H9 (cell line): ENCODE measurements at regions not wholly inside any gene's neighbourhood (a gene's known extent, or its start where the extent isn't known, plus 50 kb on each side); places are given as distances from the start of the nearest gene placed in this dataset.
A peak's percentile ranks its signal among the peaks of the same experiment; 100 is the strongest.

ENCODE experiments used
- DNase-seq: peaks from one replicate; pipeline ENCODE4 v3.0.0-alpha.2; 2017
- H2AFZ ChIP-seq: one replicate; pipeline ENCODE4 v1.6.1; 2013; ENCODE audit warnings: mild to moderate bottlenecking, low read length, control low read depth, moderate library complexity
- H2AK5ac ChIP-seq: 2 replicates; pipeline ENCODE4 v1.6.1; 2013; ENCODE audit warnings: low read length, control low read depth, mixed read lengths; ENCODE audit not compliant: insufficient read length
- H2BK120ac ChIP-seq: one replicate; pipeline ENCODE4 v1.6.1; 2013; ENCODE audit warnings: low read depth, mild to moderate bottlenecking, low read length, control low read depth, inconsistent platforms; ENCODE audit not compliant: poor library complexity, severe bottlenecking
- H2BK12ac ChIP-seq: 2 replicates; pipeline ENCODE4 v1.6.1; 2013; ENCODE audit warnings: low read length, control low read depth, mixed read lengths, low read depth; ENCODE audit not compliant: insufficient read length
- H2BK15ac ChIP-seq: 2 replicates; pipeline ENCODE4 v1.6.1; 2013; ENCODE audit warnings: low read depth, low read length, control low read depth
- H2BK20ac ChIP-seq: one replicate; pipeline ENCODE4 v1.6.1; 2013; ENCODE audit warnings: low read depth, mild to moderate bottlenecking, low read length, control low read depth, inconsistent platforms; ENCODE audit not compliant: poor library complexity, severe bottlenecking
- H2BK5ac ChIP-seq: 2 replicates; pipeline ENCODE4 v1.6.1; 2013; ENCODE audit warnings: low read length, control low read depth, mixed read lengths; ENCODE audit not compliant: insufficient read length
- H3K14ac ChIP-seq: 2 replicates; pipeline ENCODE4 v1.6.1; 2013; ENCODE audit warnings: low read length, control low read depth; ENCODE audit not compliant: insufficient read depth
- H3K18ac ChIP-seq: 2 replicates; pipeline ENCODE4 v1.6.1; 2013; ENCODE audit warnings: low read depth, mild to moderate bottlenecking, mixed read lengths, low read length, control low read depth; ENCODE audit not compliant: insufficient read length
- H3K23ac ChIP-seq: 2 replicates; pipeline ENCODE4 v1.6.1; 2013; ENCODE audit warnings: low read length, control low read depth, mixed read lengths, low read depth; ENCODE audit not compliant: insufficient read length
- H3K23me2 ChIP-seq: 2 replicates; pipeline ENCODE4 v1.6.1; 2013; ENCODE audit warnings: low read depth, mild to moderate bottlenecking, mixed read lengths, low read length, control low read depth; ENCODE audit not compliant: insufficient read length, poor library complexity, severe bottlenecking
- H3K27ac ChIP-seq: 2 replicates; pipeline ENCODE4 v1.5.1; 2013; ENCODE audit warnings: low read length, control low read depth, mixed read lengths, low read depth; ENCODE audit not compliant: insufficient read length
- H3K27me3 ChIP-seq: 2 replicates; pipeline ENCODE4 v1.6.1; 2013; ENCODE audit warnings: low read length, control low read depth, inconsistent platforms; ENCODE audit not compliant: insufficient read depth
- H3K4ac ChIP-seq: 2 replicates; pipeline ENCODE4 v1.6.1; 2013; ENCODE audit warnings: low read depth, mild to moderate bottlenecking, control low read depth, inconsistent platforms, low read length, moderate library complexity
- H3K4me1 ChIP-seq: 2 replicates; pipeline ENCODE4 v1.6.1; 2013; ENCODE audit warnings: low read length, control low read depth, inconsistent platforms; ENCODE audit not compliant: insufficient read depth
- H3K4me2 ChIP-seq: 2 replicates; pipeline ENCODE4 v1.6.1; 2013; ENCODE audit warnings: low read length, control low read depth, mixed read lengths; ENCODE audit not compliant: insufficient read length, insufficient read depth
- H3K56ac ChIP-seq: 2 replicates; pipeline ENCODE4 v1.6.1; 2013; ENCODE audit warnings: low read depth, mild to moderate bottlenecking, mixed read lengths, low read length, control low read depth; ENCODE audit not compliant: insufficient read length
- H3K79me1 ChIP-seq: 2 replicates; pipeline ENCODE4 v1.6.1; 2013; ENCODE audit warnings: low read depth, mild to moderate bottlenecking, moderate library complexity, low read length, control low read depth, inconsistent platforms; ENCODE audit not compliant: insufficient read depth, poor library complexity, severe bottlenecking
- H3K79me2 ChIP-seq: 2 replicates; pipeline ENCODE4 v1.6.1; 2013; ENCODE audit warnings: low read length, control low read depth, inconsistent platforms; ENCODE audit not compliant: insufficient read depth
- H3K9ac ChIP-seq: 2 replicates; pipeline ENCODE4 v1.6.1; 2013; ENCODE audit warnings: low read length, control low read depth, mixed read lengths; ENCODE audit not compliant: insufficient read length; ENCODE audit errors: extremely low read depth
- H3K9me3 ChIP-seq: one replicate; pipeline ENCODE4 v1.6.1; 2013; ENCODE audit warnings: low read depth, low read length, inconsistent platforms; ENCODE audit not compliant: control insufficient read depth
- H3T11ph ChIP-seq: one replicate; pipeline ENCODE4 v1.6.1; 2013; ENCODE audit warnings: mild to moderate bottlenecking, low read length, control low read depth, inconsistent platforms
- H4K20me1 ChIP-seq: one replicate; pipeline ENCODE4 v1.6.1; 2013; ENCODE audit not compliant: control insufficient read depth, insufficient read length, insufficient read depth
- H4K5ac ChIP-seq: 2 replicates; pipeline ENCODE4 v1.6.1; 2013; ENCODE audit warnings: low read depth, mild to moderate bottlenecking, mixed read lengths, low read length, control low read depth; ENCODE audit not compliant: insufficient read length
- H4K8ac ChIP-seq: replicated peaks from 2 replicates; pipeline ENCODE4 v1.6.1; 2013; ENCODE audit warnings: low read length, control low read depth, mixed read lengths, low read depth; ENCODE audit not compliant: insufficient read length
- H4K91ac ChIP-seq: 2 replicates; pipeline ENCODE4 v1.6.1; 2013; ENCODE audit warnings: low read depth, mild to moderate bottlenecking, moderate library complexity, mixed read lengths, low read length, control low read depth; ENCODE audit not compliant: insufficient read length
- H3K27ac Mint-ChIP-seq, 3 experiments: 2 replicates in 2 of 3; 3 replicates in 1 of 3; pipeline ENCODE4 v1.8.0; 2020 to 2021; ENCODE audit warnings: mixed read lengths in 3 of 3, mild to moderate bottlenecking in 1 of 3, moderate library complexity in 1 of 3
- H3K27me3 Mint-ChIP-seq: 2 replicates; pipeline ENCODE4 v1.8.0; 2021; ENCODE audit warnings: low read depth, mild to moderate bottlenecking, moderate library complexity, mixed read lengths
- H3K36me3 Mint-ChIP-seq, 3 experiments: 2 replicates in 2 of 3; 3 replicates in 1 of 3; pipeline ENCODE4 v1.8.0; 2020 to 2021; ENCODE audit warnings: low read depth in 3 of 3, mixed read lengths in 3 of 3; ENCODE audit not compliant: insufficient read depth in 1 of 3
- H3K4me1 Mint-ChIP-seq, 2 experiments: 2 replicates each; pipeline ENCODE4 v1.8.0; 2020; ENCODE audit warnings: mixed read lengths in 2 of 2
- H3K4me3 Mint-ChIP-seq, 2 experiments: 2 replicates in 1 of 2; 3 replicates in 1 of 2; pipeline ENCODE4 v1.8.0; 2020 to 2021; ENCODE audit warnings: mild to moderate bottlenecking in 2 of 2, mixed read lengths in 2 of 2, moderate library complexity in 1 of 2
- H3K9me3 Mint-ChIP-seq, 2 experiments: 2 replicates in 1 of 2; 3 replicates in 1 of 2; pipeline ENCODE4 v1.8.0; 2020; ENCODE audit warnings: mild to moderate bottlenecking in 2 of 2, mixed read lengths in 2 of 2, moderate library complexity in 1 of 2
- WGBS: extraction: QIAGEN DNeasy Blood & Tissue Kit; methylation state at CpG from one replicate; pipeline ENCODE4 v1.1.7; 2013; ENCODE audit warnings: missing lambda C conversion rate, low lambda C conversion rate, mixed read lengths; ENCODE audit not compliant: insufficient read length; ENCODE audit errors: extremely low coverage; 5-methylcytosine and 5-hydroxymethylcytosine counted together
- TF ChIP-seq, protein P1 (sequence below): fragments of 200-600 bp; sonication (generic); conservative IDR thresholded peaks from 3 replicates; pipeline ENCODE4 v1.8.0; 2021; ENCODE audit warnings: antibody characterized with exemption, mild to moderate bottlenecking

DNA sequence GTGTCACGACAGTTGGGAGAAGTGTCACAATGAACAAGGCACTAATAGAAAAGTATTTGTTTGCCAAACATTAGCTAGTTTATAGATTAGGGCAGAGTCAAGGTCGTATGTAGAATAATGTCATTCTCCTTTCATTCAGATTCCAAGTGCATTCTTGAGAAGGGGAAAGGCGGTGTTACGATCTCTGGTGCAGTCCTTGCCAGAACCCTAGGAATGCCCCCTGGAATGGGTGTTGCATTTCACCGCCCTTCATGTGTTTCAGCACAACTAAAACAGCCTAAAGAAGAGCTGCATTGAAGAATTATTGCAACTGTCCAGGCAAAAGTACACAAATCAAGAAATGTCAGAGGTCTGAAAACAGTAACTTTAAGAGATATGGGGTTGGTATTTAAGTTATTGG lies 721.0 kb upstream of the WWC1 start:
- H2BK12ac ChIP-seq: no peak overlapping the region
- H2BK20ac ChIP-seq: no peak overlapping the region
- no peak overlapping the region for H4K5ac ChIP-seq
- no peak overlapping the region for H2BK120ac ChIP-seq
- Mint-ChIP-seq H3K27me3 (peaks cover 13% of the 10 kb centered on the region), H3K36me3 (no peaks in the 10 kb centered on the region), H3K27ac (no peak overlapping the region; a peak in 1 of 7 replicates), H3K4me3 (no peak overlapping the region), H3K4me1 (peaks cover 50 to 51% of the 10 kb centered on the region in 2 experiments), H3K9me3 (peaks cover 0 to 3% of the 10 kb centered on the region in 2 experiments; a peak in 1 of 5 replicates)
- H3K9ac ChIP-seq: no peak overlapping the region
- no peak overlapping the region for H4K91ac ChIP-seq
- H2BK15ac ChIP-seq: no peak overlapping the region
- no CpG with 5 or more reads among the region's 5 CpGs for WGBS
- TF ChIP-seq, protein P1, sequence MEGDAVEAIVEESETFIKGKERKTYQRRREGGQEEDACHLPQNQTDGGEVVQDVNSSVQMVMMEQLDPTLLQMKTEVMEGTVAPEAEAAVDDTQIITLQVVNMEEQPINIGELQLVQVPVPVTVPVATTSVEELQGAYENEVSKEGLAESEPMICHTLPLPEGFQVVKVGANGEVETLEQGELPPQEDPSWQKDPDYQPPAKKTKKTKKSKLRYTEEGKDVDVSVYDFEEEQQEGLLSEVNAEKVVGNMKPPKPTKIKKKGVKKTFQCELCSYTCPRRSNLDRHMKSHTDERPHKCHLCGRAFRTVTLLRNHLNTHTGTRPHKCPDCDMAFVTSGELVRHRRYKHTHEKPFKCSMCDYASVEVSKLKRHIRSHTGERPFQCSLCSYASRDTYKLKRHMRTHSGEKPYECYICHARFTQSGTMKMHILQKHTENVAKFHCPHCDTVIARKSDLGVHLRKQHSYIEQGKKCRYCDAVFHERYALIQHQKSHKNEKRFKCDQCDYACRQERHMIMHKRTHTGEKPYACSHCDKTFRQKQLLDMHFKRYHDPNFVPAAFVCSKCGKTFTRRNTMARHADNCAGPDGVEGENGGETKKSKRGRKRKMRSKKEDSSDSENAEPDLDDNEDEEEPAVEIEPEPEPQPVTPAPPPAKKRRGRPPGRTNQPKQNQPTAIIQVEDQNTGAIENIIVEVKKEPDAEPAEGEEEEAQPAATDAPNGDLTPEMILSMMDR: no peak
- H2BK5ac ChIP-seq: no peak overlapping the region
- H2AK5ac ChIP-seq: no peak overlapping the region
- no peak overlapping the region for H3K4ac ChIP-seq
- no peak overlapping the region for H3K18ac ChIP-seq
- H3K79me1 ChIP-seq: no peaks in the 10 kb centered on the region
- no peaks in the 10 kb centered on the region for H4K20me1 ChIP-seq
- peaks cover 11% of the 10 kb centered on the region; the same call in 1 of the 2 replicates for H3K4me1 ChIP-seq
- no peak overlapping the region for H3K27ac ChIP-seq
- no peak overlapping the region for H3K4me2 ChIP-seq
- no peak overlapping the region for H4K8ac ChIP-seq
- no peaks in the 10 kb centered on the region; the same call in 1 of the 2 replicates for H3K27me3 ChIP-seq
- H2AFZ ChIP-seq: no peak overlapping the region
- no peak overlapping the region for H3T11ph ChIP-seq
- no peaks in the 10 kb centered on the region for H3K79me2 ChIP-seq
- H3K14ac ChIP-seq: no peak overlapping the region
- peak; percentile 39 for DNase-seq
- H3K56ac ChIP-seq: no peak overlapping the region
- peaks cover 6% of the 10 kb centered on the region for H3K23me2 ChIP-seq
- no peaks in the 10 kb centered on the region for H3K9me3 ChIP-seq
- no peak overlapping the region for H3K23ac ChIP-seq
